Body of pancreas (tissue), 4 donors: ENCODE measurements at regions not wholly inside any gene's neighbourhood (a gene's known extent, or its start where the extent isn't known, plus 50 kb on each side); places are given as distances from the start of the nearest gene placed in this dataset.

Source experiments
- ATAC-seq: fragments of 150-250 bp; one replicate; pipeline ENCODE4 v1.9.1; 2016
- DNase-seq, 4 donors: peaks; one replicate each; pipeline ENCODE4 v3.0.0-alpha.2; 2019
- H3K27ac ChIP-seq, 4 donors: fragments of 200-600 bp; sonication (generic); 1 replicate in 3 of 4; 2 replicates in 1 of 4; pipeline versions ENCODE4 v1.5.1 to v1.6.1; 2016 to 2019; ENCODE audit warnings: mild to moderate bottlenecking in 1 of 4, mixed read lengths in 1 of 4, moderate library complexity in 1 of 4
- H3K27me3 ChIP-seq, 2 donors: fragments of 200-600 bp; sonication (generic); one replicate each; pipeline ENCODE4 v1.6.0; 2016; ENCODE audit warnings: mild to moderate bottlenecking in 1 of 2
- H3K36me3 ChIP-seq, 2 donors: fragments of 200-600 bp; sonication (generic); replicated peaks in 1 of 2; 2 replicates each; pipeline ENCODE4 v1.5.1; 2016; ENCODE audit warnings: low read depth in 2 of 2; ENCODE audit not compliant: insufficient read depth in 1 of 2
- H3K4me1 ChIP-seq: fragments of 200-600 bp; sonication (generic); one replicate; pipeline ENCODE4 v1.6.0; 2016
- H3K4me3 ChIP-seq, 2 donors: fragments of 200-600 bp; sonication (generic); 1 replicate in 1 of 2; 2 replicates in 1 of 2; pipeline ENCODE4 v1.5.1; 2016 to 2019
- H3K9me3 ChIP-seq, 3 donors: fragments of 200-600 bp; sonication (generic); 1 replicate in 2 of 3; 2 replicates in 1 of 3; pipeline ENCODE4 v1.5.1; 2016
- POLR2A ChIP-seq, 3 donors: fragments of 450-650 bp; IDR thresholded peaks; one replicate each; pipeline ENCODE4 v1.6.1; 2016; ENCODE audit warnings: antibody characterized with exemption in 3 of 3, mild to moderate bottlenecking in 2 of 3
- WGBS, 2 donors: methylation state at CpG; one replicate each; pipeline ENCODE4 v1.1.5; 2017; 5-methylcytosine and 5-hydroxymethylcytosine counted together
- intact Hi-C: fragments of 100-400 bp; cut with DNase I; formaldehyde crosslinking; loops from one replicate; pipeline ENCODE4 v1.15.1; 2023
- TF ChIP-seq, protein P1 (sequence below), 7 experiments: fragments of 450-650 bp in 4 of 7; fragments of 200-600 bp in 3 of 7; sonication (generic) in 3 of 7; IDR thresholded peaks; one replicate each; pipeline ENCODE4 v1.5.1; 2016 to 2019; ENCODE audit warnings: antibody characterized with exemption in 7 of 7

DNA sequence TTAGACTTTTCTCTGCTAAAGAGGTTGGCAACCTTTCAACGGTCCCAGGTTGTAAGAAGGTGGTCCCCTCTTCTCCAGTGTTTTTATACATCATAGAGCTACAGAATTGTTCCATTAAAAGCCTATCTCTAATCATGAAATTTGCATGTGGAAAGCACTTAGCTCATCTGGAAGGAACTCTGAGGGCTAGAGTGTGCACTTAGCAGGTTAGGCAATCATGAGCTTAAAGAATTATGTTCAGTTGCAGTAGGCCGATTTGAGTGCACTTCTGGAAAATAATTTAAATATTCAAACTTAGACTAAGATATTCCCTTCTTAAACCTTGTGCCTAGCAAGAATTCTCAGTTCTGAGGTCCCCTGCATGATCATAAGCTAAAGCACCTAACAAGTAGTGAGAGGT, 468.7 kb downstream of the SPATA31D1 start:
- WGBS, 2 donors: 75 to 88% methylated on average over 2 of the region's 2 CpGs
- intact Hi-C loops: no loop called here
- Histone ChIP-seq H3K27ac (no peak overlapping the region), H3K9me3 (no peaks in the 10 kb centered on the region), H3K27me3 (no peaks in the 10 kb centered on the region), H3K36me3 (no peaks in the 10 kb centered on the region), H3K4me3 (no peak overlapping the region), H3K4me1 (no peaks in the 10 kb centered on the region)
- no peak for TF ChIP-seq POLR2A (IDR thresholded peaks at IDR 0.05)
- TF ChIP-seq, protein P1, sequence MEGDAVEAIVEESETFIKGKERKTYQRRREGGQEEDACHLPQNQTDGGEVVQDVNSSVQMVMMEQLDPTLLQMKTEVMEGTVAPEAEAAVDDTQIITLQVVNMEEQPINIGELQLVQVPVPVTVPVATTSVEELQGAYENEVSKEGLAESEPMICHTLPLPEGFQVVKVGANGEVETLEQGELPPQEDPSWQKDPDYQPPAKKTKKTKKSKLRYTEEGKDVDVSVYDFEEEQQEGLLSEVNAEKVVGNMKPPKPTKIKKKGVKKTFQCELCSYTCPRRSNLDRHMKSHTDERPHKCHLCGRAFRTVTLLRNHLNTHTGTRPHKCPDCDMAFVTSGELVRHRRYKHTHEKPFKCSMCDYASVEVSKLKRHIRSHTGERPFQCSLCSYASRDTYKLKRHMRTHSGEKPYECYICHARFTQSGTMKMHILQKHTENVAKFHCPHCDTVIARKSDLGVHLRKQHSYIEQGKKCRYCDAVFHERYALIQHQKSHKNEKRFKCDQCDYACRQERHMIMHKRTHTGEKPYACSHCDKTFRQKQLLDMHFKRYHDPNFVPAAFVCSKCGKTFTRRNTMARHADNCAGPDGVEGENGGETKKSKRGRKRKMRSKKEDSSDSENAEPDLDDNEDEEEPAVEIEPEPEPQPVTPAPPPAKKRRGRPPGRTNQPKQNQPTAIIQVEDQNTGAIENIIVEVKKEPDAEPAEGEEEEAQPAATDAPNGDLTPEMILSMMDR (IDR thresholded peaks at IDR 0.05): no peak
- DNase-seq: no peak
- no peak for ATAC-seq

DNA sequence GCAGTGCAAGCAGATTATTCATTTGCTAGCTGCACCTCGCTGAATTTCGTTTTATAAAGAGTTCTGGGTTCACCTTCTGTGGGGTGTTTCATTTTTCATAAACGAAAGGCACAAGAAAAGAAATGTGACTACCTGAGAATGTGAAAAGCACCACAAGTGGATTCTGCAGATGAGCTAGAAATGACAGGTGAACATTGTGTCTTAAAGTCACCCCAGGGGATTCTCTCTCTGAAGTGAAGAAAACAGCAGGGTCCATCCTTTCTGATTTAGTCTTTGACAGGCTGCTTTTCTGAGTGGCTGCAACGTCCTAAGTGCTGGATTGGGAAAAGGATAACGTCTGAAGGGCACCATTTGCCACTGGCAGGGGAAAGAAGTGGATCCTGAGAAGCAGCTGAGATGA, 469.3 kb downstream of the SPATA31D1 start:
- H3K4me3 ChIP-seq: no peak overlapping the region
- TF ChIP-seq, protein P1 (IDR thresholded peaks at IDR 0.05): no peak
- TF ChIP-seq POLR2A (IDR thresholded peaks at IDR 0.05): no peak
- no peaks in the 10 kb centered on the region for H3K4me1 ChIP-seq
- no peak for DNase-seq
- 59 to 62% methylated on average over 5 of the region's 5 CpGs for whole genome bisulfite sequencing, 2 donors
- H3K36me3 ChIP-seq: no peaks in the 10 kb centered on the region
- H3K9me3 ChIP-seq: no peaks in the 10 kb centered on the region
- no peak for ATAC-seq
- no peak overlapping the region for H3K27ac ChIP-seq
- H3K27me3 ChIP-seq: no peaks in the 10 kb centered on the region
- intact Hi-C loops: no loop called here

- intact Hi-C loops: no loop called here
- Histone ChIP-seq H3K27me3 (no peaks in the 10 kb centered on the region), H3K36me3 (no peaks in the 10 kb centered on the region), H3K4me3 (no peak overlapping the region), H3K9me3 (no peaks in the 10 kb centered on the region), H3K27ac (no peak overlapping the region), H3K4me1 (no peaks in the 10 kb centered on the region)
- DNase-seq: no peak
- TF ChIP-seq POLR2A (IDR thresholded peaks at IDR 0.05): no peak
- TF ChIP-seq, protein P1 (IDR thresholded peaks at IDR 0.05): no peak
- ATAC-seq: no peak
- WGBS, 2 donors: 65 to 68% methylated on average over 2 of the region's 2 CpGs
These were observed 469.7 kb downstream of the SPATA31D1 start for GRCh38 chr9:82458296-82458695.

DNA sequence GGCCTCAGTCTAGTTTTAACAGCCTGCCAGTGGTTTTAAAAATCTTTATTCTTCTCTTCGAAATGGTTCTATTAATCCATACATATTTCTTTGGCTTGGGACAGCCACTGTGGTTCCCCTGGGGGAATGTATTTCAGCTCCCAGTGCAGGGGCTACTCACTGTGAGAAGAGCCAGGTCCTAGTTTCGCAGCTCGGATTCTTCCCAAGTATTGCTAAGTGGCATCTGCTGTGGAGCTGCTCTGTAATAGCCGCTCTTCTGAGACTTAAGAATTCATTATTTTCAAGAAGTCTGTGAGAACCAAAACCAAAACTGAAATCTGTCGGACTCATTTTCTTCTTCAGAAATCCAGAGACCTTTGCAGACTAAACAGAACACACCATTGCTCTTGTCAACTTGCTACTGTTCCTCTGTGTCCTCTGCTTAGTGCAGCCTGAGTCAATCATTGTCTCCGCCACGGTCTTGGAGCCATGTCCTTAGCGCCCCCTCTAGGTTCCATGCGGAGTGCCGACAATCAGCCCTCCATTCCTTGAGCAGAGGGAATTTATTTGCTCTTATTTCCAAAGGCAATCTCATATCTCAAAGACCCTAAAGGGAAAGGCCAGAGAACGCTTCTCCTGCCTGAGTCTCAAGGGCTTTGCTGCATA, 478.2 kb downstream of the SPATA31D1 start:
- no peaks in the 10 kb centered on the region for H3K9me3 ChIP-seq
- peak in 2 of 4 donors; percentile 16 for DNase-seq
- no peaks in the 10 kb centered on the region for H3K27me3 ChIP-seq
- no peak for ATAC-seq
- no peaks in the 10 kb centered on the region for H3K36me3 ChIP-seq
- no peak overlapping the region for H3K4me3 ChIP-seq
- TF ChIP-seq, protein P1 (IDR thresholded peaks at IDR 0.05): peak in 4 of 7 experiments; percentile 5 to 19 (median 14)
- no peak for TF ChIP-seq POLR2A (IDR thresholded peaks at IDR 0.05)
- H3K27ac ChIP-seq: no peak overlapping the region
- no peaks in the 10 kb centered on the region for H3K4me1 ChIP-seq
- WGBS, 2 donors: 64 to 70% methylated on average over 11 of the region's 11 CpGs
- intact Hi-C loops: no loop called here

GRCh38 chr9:82467436-82467835, 478.9 kb downstream of the SPATA31D1 start:
- Histone ChIP-seq H3K27me3 (no peaks in the 10 kb centered on the region), H3K36me3 (no peaks in the 10 kb centered on the region), H3K27ac (no peak overlapping the region), H3K4me3 (no peak overlapping the region), H3K9me3 (no peaks in the 10 kb centered on the region), H3K4me1 (no peaks in the 10 kb centered on the region)
- ATAC-seq (no peak), DNase-seq (no peak)
- 56 to 59% methylated on average over 2 of the region's 2 CpGs for WGBS, 2 donors
- intact Hi-C loops: no loop called here
- TF ChIP-seq POLR2A (IDR thresholded peaks at IDR 0.05): no peak
- TF ChIP-seq, protein P1 (IDR thresholded peaks at IDR 0.05): no peak
